HEK293T (cell line): ENCODE measurements at regions not wholly inside any gene's neighbourhood (a gene's known extent, or its start where the extent isn't known, plus 50 kb on each side); places are given as distances from the start of the nearest gene placed in this dataset.
"Not testable (repeated sequence)": the region's sequence is repeated elsewhere in the genome, so short reads cannot be mapped to it uniquely, and the experiment has no call there.

ENCODE experiments used
- CTCF ChIA-PET: fragments of 350-600 bp; formaldehyde crosslinking; extraction: SDS; loops from one replicate; lab custom pipeline; 2021; ENCODE audit warnings: antibody characterized with exemption, inconsistent platforms; lab: Yijun Ruan, JAX
- POLR2A ChIA-PET: fragments of 350-600 bp; formaldehyde crosslinking; extraction: SDS; loops from one replicate; lab custom pipeline; 2020; ENCODE audit warnings: antibody characterized with exemption, inconsistent platforms; lab: Yijun Ruan, JAX
- DNase-seq: peaks from one replicate; pipeline ENCODE4 v3.0.0; 2012; ENCODE audit warnings: mixed read lengths; ENCODE audit errors: extremely low spot score
- ARNT ChIP-seq: fragments of 450-650 bp; IDR thresholded peaks from 2 replicates; pipeline ENCODE4 v1.6.1; 2017; ENCODE audit warnings: mild to moderate bottlenecking
- BHLHE40 ChIP-seq: fragments of 450-650 bp; IDR thresholded peaks from 2 replicates; pipeline ENCODE4 v1.6.1; 2016; ENCODE audit warnings: mild to moderate bottlenecking, moderate library complexity, borderline replicate concordance
- CTBP1 ChIP-seq: fragments of 450-650 bp; IDR thresholded peaks from 2 replicates; pipeline ENCODE4 v1.6.1; 2016; ENCODE audit warnings: borderline replicate concordance
- ELF4 ChIP-seq: fragments of 450-650 bp; IDR thresholded peaks from 2 replicates; pipeline ENCODE4 v1.6.1; 2017; ENCODE audit warnings: antibody characterized with exemption
- FOXA1 ChIP-seq: fragments of 450-650 bp; IDR thresholded peaks from 2 replicates; pipeline ENCODE4 v1.6.1; 2016; ENCODE audit warnings: mild to moderate bottlenecking
- FOXK2 ChIP-seq: fragments of 450-650 bp; IDR thresholded peaks from 2 replicates; pipeline ENCODE4 v1.6.1; 2016; ENCODE audit warnings: mild to moderate bottlenecking
- FOXM1 ChIP-seq: fragments of 450-650 bp; IDR thresholded peaks from 2 replicates; pipeline ENCODE4 v1.6.1; 2017; ENCODE audit warnings: mild to moderate bottlenecking, borderline replicate concordance
- HDGF ChIP-seq: fragments of 450-650 bp; IDR thresholded peaks from 2 replicates; pipeline ENCODE4 v1.6.1; 2017; ENCODE audit warnings: antibody characterized with exemption, borderline replicate concordance
- L3MBTL2 ChIP-seq: fragments of 450-650 bp; conservative IDR thresholded peaks from 2 replicates; pipeline ENCODE4 v1.6.1; 2016; ENCODE audit warnings: mild to moderate bottlenecking
- LEF1 ChIP-seq: fragments of 450-650 bp; IDR thresholded peaks from 2 replicates; pipeline ENCODE4 v1.6.1; 2017; ENCODE audit warnings: mild to moderate bottlenecking, borderline replicate concordance
- NFRKB ChIP-seq: fragments of 450-650 bp; IDR thresholded peaks from 2 replicates; pipeline ENCODE4 v1.6.1; 2016; ENCODE audit warnings: mild to moderate bottlenecking, moderate library complexity
- PKNOX1 ChIP-seq: fragments of 450-650 bp; IDR thresholded peaks from 2 replicates; pipeline ENCODE4 v1.6.1; 2016
- SP1 ChIP-seq: fragments of 450-650 bp; IDR thresholded peaks from 2 replicates; pipeline ENCODE4 v1.6.1; 2017
- SUZ12 ChIP-seq: fragments of 450-650 bp; IDR thresholded peaks from 2 replicates; pipeline ENCODE4 v1.6.1; 2016; ENCODE audit warnings: mild to moderate bottlenecking
- TARDBP ChIP-seq: fragments of 450-650 bp; IDR thresholded peaks from 2 replicates; pipeline ENCODE4 v1.6.1; 2016
- ZNF384 ChIP-seq: fragments of 450-650 bp; IDR thresholded peaks from 2 replicates; pipeline ENCODE4 v1.6.1; 2016

GRCh38 chr13:69020120-69020519 is 1087.5 kb upstream of the ATXN8OS start:
- TF ChIP-seq NFRKB (no peak), TARDBP (no peak), BHLHE40 (no peak), FOXK2 (no peak), SP1 (no peak), ARNT (no peak), FOXA1 (no peak), PKNOX1 (no peak)
- ChIA-PET POLR2A (no interaction called here), CTCF (no interaction called here)
- no peak for DNase-seq

DNA sequence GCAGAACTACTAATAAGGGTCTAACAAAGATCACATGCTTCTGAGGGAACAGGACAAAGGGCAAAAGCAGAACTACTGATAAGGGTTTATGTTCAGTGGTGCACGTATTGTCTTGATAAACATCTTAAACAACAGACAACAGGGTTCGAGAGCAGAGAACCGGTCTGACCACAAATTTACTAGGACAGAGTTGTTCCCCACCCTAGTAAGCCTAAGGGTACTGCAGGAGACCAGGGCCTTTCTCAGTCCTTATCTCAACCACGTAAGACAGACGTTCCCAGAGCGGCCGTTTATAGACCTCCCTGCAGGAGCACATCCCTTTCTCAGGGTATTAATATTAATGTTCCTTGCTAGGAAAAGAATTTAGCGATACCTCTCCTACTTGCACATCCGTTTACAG is 1089.5 kb upstream of the ATXN8OS start:
- DNase-seq, POLR2A ChIA-PET, CTCF ChIA-PET: not testable (repeated sequence)

- no peak for DNase-seq
- no peak for TF ChIP-seq HDGF
- TF ChIP-seq LEF1: no peak
- TF ChIP-seq PKNOX1: no peak
- TF ChIP-seq CTBP1: no peak
- TF ChIP-seq BHLHE40: no peak
- no peak for TF ChIP-seq SUZ12
- no peak for TF ChIP-seq ELF4
- TF ChIP-seq TARDBP: no peak
- TF ChIP-seq SP1: no peak
- TF ChIP-seq ZNF384: no peak
- CTCF ChIA-PET: no interaction called here
- POLR2A ChIA-PET: no interaction called here
Measured at GRCh38 chr13:69010789-69011188, 1096.8 kb upstream of the ATXN8OS start.

DNA sequence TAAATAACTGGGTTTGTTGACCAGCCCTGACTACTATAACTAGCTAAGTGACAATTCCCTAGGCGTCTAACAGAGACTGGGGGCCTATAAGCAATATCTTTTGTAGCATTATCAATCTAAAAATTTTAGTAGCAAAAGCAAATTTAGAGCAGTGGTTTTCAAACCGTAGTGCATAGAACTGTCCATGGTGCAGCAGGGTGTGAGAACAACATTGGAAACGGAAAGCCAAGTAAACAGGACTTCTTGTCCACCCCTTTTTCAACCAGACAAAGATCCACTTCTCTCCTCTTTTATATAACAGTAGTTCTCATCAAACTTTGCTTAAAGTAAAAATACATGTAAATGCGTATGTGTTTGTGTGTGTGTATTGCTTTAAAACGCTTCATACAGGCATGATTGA is 1099.1 kb upstream of the ATXN8OS start:
- DNase-seq: no peak
- CTCF ChIA-PET: no interaction called here
- peak; percentile 63 for TF ChIP-seq ZNF384
- no peak for TF ChIP-seq BHLHE40
- POLR2A ChIA-PET: no interaction called here

GRCh38 chr13:68998056-68998455 is 1109.6 kb upstream of the ATXN8OS start:
- POLR2A ChIA-PET: no interaction called here

DNA sequence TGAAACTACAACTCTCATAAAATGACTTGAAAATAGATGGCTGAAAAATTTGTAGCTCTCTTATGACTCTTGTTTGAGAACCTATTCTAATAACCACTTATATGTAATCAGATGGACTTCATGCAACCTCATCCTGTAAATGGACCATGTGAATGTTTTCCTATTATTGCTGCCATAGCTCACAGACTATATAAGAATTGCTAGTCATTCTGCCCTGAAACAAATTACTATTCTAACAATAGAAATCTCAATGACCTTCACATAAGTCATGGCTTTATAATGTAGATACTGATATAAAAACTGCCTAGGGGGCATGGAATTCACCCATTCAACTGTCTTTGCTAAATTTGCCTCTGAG is 1111.0 kb upstream of the ATXN8OS start:
- TF ChIP-seq ZNF384: no peak
- no peak for TF ChIP-seq L3MBTL2
- no peak for TF ChIP-seq CTBP1
- no peak for TF ChIP-seq LEF1
- TF ChIP-seq HDGF: no peak
- TF ChIP-seq BHLHE40: no peak
- no peak for TF ChIP-seq FOXM1
- TF ChIP-seq ARNT: no peak
- no peak for TF ChIP-seq TARDBP
- TF ChIP-seq PKNOX1: no peak
- no peak for TF ChIP-seq ELF4
- no peak for TF ChIP-seq FOXA1
- no peak for TF ChIP-seq SP1
- ChIA-PET CTCF (no interaction called here), POLR2A (no interaction called here)
- no peak for DNase-seq

More at GRCh38 chr13:68998056-68998455, 1109.6 kb upstream of the ATXN8OS start:
- CTCF ChIA-PET: no interaction called here
- no peak for DNase-seq
- no peak for TF ChIP-seq ARNT
- no peak for TF ChIP-seq CTBP1
- no peak for TF ChIP-seq FOXM1
- TF ChIP-seq PKNOX1: no peak
- TF ChIP-seq LEF1: no peak
- TF ChIP-seq ZNF384: no peak
- TF ChIP-seq ELF4: no peak
- no peak for TF ChIP-seq TARDBP
- no peak for TF ChIP-seq FOXK2
- TF ChIP-seq HDGF: no peak
- no peak for TF ChIP-seq BHLHE40
- no peak for TF ChIP-seq SP1
- TF ChIP-seq NFRKB: no peak
- TF ChIP-seq FOXA1: no peak
- no peak for TF ChIP-seq L3MBTL2
- TF ChIP-seq SUZ12: no peak
